GM23248 (cell line): ENCODE measurements at regions not wholly inside any gene's neighbourhood (a gene's known extent, or its start where the extent isn't known, plus 50 kb on each side); places are given as distances from the start of the nearest gene placed in this dataset.

Source experiments
- EZH2 ChIP-seq: fragments of 200-600 bp; sonication (generic); IDR thresholded peaks from 2 replicates; pipeline ENCODE4 v1.6.1; 2018; ENCODE audit warnings: antibody characterized with exemption, mild to moderate bottlenecking; ENCODE audit not compliant: insufficient read depth, poor library complexity, severe bottlenecking
- EZH2phosphoT487 ChIP-seq: fragments of 200-600 bp; sonication (generic); IDR thresholded peaks from 2 replicates; pipeline ENCODE4 v1.6.1; 2018; ENCODE audit warnings: antibody characterized with exemption, moderate library complexity, mild to moderate bottlenecking, low read depth; ENCODE audit not compliant: insufficient read depth

DNA sequence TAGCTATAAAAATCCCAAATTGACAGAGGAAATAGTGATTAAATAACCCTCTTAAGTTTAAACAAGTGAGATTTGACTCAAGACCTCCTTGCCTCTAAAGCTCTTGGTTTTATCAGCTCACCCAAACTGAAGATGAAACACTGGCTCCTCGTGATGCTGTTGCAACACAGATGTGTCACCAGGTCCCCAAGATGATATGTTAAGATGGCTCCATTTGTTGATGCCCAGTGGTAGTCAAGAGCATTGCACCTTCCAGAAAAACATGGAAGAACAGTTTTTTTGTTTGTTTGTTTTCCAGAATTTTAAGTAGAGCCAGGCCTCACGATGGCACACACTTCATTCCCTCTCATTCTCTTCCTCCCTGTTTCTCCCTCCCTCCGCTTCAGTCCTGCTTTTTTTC lies 399.8 kb downstream of the TXNL1 start:
- no peak for TF ChIP-seq EZH2phosphoT487
- TF ChIP-seq EZH2, result no peak
